ENCODE measurements at regions not wholly inside any gene's neighbourhood (a gene's known extent, or its start where the extent isn't known, plus 50 kb on each side); places are given as distances from the start of the nearest gene placed in this dataset.

DNA sequence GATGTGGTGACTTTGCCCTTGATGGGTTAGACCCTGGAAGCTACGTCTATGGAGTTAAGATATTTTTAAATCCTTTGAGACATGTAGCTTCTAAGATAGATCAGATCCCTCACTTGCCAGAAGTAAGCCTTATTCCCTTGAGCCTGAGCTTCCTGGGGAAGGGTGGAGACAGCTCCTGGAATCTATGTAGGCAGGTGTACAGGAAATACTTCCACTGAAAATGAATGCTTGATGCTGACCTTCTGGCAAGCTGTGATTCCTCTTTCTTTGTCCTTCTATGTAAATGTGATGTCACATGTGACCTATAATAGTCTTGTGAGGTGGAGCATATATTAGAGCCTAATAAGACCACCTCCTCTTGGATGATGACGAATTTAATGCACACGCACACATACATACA lies 1152.0 kb upstream of the ACO1 start:
- Mint-ChIP-seq H3K4me3 (no peak overlapping the region), H3K36me3 (no peaks in the 10 kb centered on the region), H3K9me3 (peaks cover 11% of the 10 kb centered on the region), H3K4me1 (peaks cover 11% of the 10 kb centered on the region), H3K27me3 (no peaks in the 10 kb centered on the region), H3K27ac (no peak overlapping the region)
- DNase-seq, result no peak
- CTCF ChIA-PET, result no interaction called here

DNA sequence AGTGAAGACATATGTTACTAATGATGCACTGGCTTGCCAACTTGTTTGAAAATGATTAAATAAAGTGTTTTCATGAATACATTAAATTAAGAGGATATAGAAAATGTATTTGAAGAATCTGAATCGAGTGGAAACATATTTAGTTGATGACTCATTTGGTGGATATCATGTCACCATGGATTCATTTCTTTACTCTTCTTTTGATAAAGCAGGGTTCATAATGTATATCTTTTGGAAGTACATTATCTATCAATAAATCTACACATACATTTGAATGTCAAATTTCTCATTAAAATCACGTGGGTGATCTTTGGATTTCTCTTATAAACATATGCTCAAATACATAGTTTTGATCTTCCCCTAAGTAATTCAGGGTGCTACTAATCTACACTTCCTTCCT lies 1148.1 kb upstream of the ACO1 start:
- CTCF ChIA-PET, result no interaction called here
- Mint-ChIP-seq H3K36me3 (no peaks in the 10 kb centered on the region), H3K4me3 (no peak overlapping the region), H3K9me3 (no peaks in the 10 kb centered on the region), H3K27ac (no peak overlapping the region), H3K27me3 (no peaks in the 10 kb centered on the region), H3K4me1 (peaks cover 11% of the 10 kb centered on the region)
- DNase-seq, result no peak

DNA sequence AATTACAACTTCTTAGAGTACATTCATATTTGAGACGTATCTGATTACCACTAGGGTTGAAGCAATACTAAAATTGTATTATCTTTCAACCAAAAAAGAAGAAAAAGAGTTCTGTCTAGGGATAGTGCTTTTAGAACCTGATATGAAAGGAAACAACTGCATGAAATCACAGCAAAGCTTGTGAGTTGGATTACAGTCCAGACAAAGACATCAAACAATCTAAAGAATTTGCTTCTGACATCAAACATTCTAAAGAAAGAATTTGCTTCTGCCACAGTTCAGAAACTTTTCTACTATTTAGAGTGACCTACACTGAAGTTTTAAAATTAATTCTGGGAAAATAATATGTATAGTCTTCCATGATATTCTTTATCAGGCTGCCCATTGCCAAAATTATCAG lies 1141.1 kb upstream of the ACO1 start:
- Mint-ChIP-seq H3K36me3 (no peaks in the 10 kb centered on the region), H3K27ac (no peak overlapping the region), H3K9me3 (no peaks in the 10 kb centered on the region), H3K4me3 (no peak overlapping the region), H3K4me1 (no peaks in the 10 kb centered on the region), H3K27me3 (no peaks in the 10 kb centered on the region)
- no peak for DNase-seq
- CTCF ChIA-PET, result no interaction called here

DNA sequence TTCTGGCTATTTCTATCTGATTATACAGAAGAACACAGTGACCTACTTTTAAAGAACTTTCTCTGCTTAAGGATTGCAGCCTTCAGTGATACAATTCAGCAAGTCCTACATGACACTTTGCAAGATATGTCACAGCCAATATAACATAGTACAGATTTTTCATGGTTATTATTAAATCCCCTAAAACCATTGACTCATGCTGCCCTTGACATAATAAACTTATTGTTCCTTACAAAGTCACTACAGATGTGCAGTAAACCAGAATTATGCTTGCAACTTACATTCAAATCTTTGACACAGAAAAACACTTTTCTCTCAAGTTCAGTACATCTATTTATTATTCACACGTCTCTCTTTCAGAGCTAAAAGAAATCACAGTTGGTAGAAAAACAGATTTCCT lies 1136.3 kb upstream of the ACO1 start:
- Mint-ChIP-seq H3K27me3 (no peaks in the 10 kb centered on the region), H3K36me3 (no peaks in the 10 kb centered on the region), H3K9me3 (no peaks in the 10 kb centered on the region), H3K4me3 (no peak overlapping the region), H3K4me1 (no peaks in the 10 kb centered on the region), H3K27ac (no peak overlapping the region)
- CTCF ChIA-PET, result no interaction called here
- DNase-seq, result no peak

DNA sequence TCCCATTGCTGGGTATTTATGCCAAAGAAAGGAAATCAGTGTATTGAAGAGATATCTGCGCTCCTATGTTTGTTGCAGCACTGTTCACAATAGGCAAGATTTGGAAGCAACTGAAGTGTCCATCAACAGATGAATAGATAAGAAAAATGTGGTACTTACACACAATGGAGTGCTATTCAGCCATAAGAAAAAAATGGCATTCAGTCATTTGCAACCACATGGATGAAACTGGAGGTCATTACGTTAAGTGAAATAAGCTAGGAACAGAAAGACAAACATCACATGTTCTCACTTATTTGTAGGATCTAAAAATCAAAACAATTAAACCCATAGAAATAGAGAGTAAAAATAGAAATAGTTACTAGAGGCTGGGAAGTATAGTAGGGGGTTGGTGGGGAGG lies 1133.1 kb upstream of the ACO1 start:
- DNase-seq, result no peak
- Mint-ChIP-seq H3K9me3 (peaks cover 10% of the 10 kb centered on the region), H3K4me3 (no peak overlapping the region), H3K27ac (no peak overlapping the region), H3K4me1 (no peaks in the 10 kb centered on the region), H3K27me3 (no peaks in the 10 kb centered on the region), H3K36me3 (peaks cover 2% of the 10 kb centered on the region)
- CTCF ChIA-PET, result no interaction called here

DNA sequence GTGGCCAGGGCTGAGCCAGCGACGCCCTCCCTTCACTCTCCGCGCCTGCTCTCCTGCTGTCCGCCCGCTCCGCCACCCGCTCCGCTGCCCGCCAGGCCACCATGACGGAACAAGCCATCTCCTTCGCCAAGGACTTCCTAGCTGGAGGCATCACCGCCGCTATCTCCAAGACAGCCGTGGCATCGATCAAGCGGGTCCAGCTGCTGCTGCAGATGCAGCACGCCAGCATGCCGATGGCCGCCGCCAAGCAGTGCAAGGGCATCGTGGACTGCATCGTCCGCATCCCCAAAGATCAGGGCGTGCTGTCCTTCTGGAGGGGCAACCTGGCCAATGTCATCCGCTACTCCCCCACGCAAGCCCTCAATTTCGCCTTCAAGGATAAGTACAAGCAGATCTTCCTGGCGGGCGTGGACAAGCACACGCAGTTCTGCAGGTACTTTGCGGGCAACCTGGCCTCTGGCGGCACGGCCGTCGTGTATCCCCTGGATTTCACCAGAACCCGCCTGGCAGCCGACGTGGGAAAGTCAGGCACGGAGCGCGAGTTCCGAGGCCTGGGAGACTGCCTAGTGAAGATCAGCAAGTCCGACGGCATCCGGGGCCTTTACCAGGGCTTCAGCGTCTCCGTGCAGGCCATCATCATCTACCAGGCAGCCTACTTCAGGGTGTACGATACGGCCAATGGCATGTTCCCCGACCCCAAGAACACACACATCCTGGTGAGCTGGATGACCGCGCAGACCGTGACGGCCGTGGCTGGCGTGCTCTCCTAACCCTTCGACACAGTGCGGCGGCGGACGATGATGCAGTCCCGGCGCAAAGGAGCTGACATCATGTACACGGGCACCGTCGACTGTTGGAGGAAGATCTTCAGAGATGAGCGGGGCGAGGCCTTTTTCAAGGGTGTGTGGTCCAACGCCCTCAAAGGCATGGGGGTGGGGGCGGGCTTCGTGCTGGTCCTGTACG lies 1130.4 kb upstream of the ACO1 start:
- H3K36me3 Mint-ChIP-seq, result peaks cover 2% of the 10 kb centered on the region
- no peak for DNase-seq
- H3K9me3 Mint-ChIP-seq, result peaks cover 10% of the 10 kb centered on the region
- H3K27me3 Mint-ChIP-seq, result no peaks in the 10 kb centered on the region
- H3K27ac Mint-ChIP-seq, result no peak overlapping the region
- H3K4me3 Mint-ChIP-seq, result no peak overlapping the region
- H3K4me1 Mint-ChIP-seq, result no peaks in the 10 kb centered on the region
- CTCF ChIA-PET, result no interaction called here

DNA sequence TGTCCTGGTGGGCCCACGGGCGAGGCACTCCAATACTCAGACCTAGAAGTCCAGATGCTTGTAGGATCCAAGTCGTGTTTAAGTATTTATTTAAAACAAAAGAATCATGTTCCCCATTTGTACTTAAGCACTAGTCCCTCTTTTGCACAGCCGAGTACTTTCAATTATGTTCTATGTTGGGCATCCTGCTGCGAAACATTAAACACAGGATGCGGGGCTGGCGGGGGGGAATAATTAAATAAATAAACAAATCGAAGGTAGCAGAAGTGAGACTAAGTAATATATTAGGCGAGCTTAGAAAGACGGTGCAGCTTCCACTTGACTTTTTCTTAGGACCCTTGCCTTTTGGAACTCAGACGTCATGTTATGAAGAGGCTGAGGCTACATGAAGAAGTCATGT lies 1129.2 kb upstream of the ACO1 start:
- H3K27me3 Mint-ChIP-seq, result no peaks in the 10 kb centered on the region
- no peak overlapping the region for H3K27ac Mint-ChIP-seq
- H3K36me3 Mint-ChIP-seq, result peaks cover 2% of the 10 kb centered on the region
- DNase-seq, result no peak
- peaks cover 6% of the 10 kb centered on the region for H3K4me1 Mint-ChIP-seq
- H3K4me3 Mint-ChIP-seq, result no peak overlapping the region
- CTCF ChIA-PET, result no interaction called here
- peaks cover 10% of the 10 kb centered on the region for H3K9me3 Mint-ChIP-seq

DNA sequence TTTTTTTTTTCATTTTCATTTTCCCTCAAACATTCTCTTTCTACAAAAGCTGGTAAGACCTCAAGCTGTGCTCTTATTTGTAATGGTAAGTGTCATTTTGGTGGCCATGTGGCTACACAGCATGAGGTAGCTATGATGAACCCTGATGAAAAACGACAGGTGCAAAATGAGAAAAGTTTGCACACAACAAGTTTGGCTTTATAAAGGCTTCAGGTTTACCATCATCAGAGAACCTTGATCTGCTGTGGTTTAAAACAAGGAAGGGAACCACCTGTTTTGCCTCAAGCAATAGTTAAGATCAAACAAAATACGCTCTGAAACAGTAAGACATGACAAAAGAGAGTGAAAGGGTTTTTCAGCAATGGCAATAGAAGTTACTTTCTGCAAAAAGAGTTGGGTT lies 1124.6 kb upstream of the ACO1 start:
- H3K9me3 Mint-ChIP-seq, result no peaks in the 10 kb centered on the region
- H3K4me1 Mint-ChIP-seq, result peaks cover 13% of the 10 kb centered on the region
- CTCF ChIA-PET, result no interaction called here
- peak overlapping the region; percentile 90 for H3K27ac Mint-ChIP-seq
- H3K36me3 Mint-ChIP-seq, result no peaks in the 10 kb centered on the region
- peak; percentile 42 for DNase-seq
- H3K4me3 Mint-ChIP-seq, result no peak overlapping the region
- H3K27me3 Mint-ChIP-seq, result no peaks in the 10 kb centered on the region

DNA sequence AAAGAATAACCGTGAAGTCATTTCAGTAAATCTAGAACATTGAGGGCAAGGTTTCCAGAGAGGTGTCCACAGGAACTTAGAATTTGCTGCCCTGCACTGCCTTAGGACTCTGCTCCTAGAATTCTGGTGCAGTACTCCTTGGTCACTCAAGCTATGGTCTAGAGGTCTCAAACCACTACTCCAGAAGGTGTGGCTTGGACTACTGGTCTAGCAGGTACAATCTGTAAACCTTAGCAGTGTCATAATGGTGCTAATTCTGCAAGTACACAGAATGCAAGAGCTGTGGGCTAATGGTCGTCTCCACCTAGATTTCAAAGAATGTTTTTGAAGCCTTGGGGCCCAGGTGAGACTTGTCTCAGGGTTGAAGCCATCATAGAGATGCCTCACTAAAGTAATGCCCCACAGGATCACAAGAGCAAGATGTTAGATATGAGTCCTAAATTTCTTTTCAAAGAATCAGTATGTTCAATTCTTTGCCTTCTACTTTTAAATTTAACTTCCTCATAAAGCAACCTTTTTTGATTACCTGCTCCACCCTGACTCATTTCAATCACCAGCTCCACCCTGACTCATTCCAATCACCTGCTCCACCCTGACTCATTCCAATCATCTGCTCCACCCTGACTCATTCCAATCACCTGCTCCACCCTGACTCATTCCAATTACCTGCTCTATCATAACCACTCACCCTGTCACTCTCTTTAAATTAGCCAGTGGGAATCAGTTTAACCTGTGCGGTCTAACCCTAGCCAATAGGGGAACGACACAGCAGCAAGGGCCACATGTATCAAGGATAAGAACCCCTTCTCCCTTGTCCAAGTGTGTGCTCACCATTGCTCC lies 1111.8 kb upstream of the ACO1 start:
- no peaks in the 10 kb centered on the region for H3K27me3 Mint-ChIP-seq
- H3K27ac Mint-ChIP-seq, result no peak overlapping the region
- CTCF ChIA-PET, result no interaction called here
- no peak for DNase-seq
- H3K9me3 Mint-ChIP-seq, result peaks cover 2% of the 10 kb centered on the region
- no peak overlapping the region for H3K4me3 Mint-ChIP-seq
- no peaks in the 10 kb centered on the region for H3K36me3 Mint-ChIP-seq
- H3K4me1 Mint-ChIP-seq, result peaks cover 9% of the 10 kb centered on the region

DNA sequence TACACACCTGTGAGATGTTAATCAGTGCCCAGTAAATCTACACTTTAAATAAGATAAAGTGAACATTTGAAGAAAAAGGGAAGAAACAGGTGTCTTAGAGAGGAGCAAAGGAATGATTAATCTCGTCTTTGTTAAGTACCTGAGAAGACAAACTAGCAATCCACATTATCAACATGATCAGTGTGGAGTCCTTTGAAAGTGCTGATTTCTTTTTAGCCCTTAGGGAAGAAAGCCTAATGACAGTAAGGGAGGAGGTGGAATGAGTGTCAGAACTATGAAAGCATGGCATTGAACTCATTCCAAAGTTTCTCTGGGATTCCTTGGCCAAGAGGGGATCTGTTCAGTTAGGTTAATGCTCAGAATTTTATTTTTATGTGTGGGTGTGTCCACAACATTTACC lies 1109.0 kb upstream of the ACO1 start:
- H3K4me1 Mint-ChIP-seq, result peaks cover 9% of the 10 kb centered on the region
- H3K4me3 Mint-ChIP-seq, result no peak overlapping the region
- no peak overlapping the region for H3K27ac Mint-ChIP-seq
- H3K27me3 Mint-ChIP-seq, result no peaks in the 10 kb centered on the region
- peaks cover 2% of the 10 kb centered on the region for H3K9me3 Mint-ChIP-seq
- H3K36me3 Mint-ChIP-seq, result no peaks in the 10 kb centered on the region
- CTCF ChIA-PET, result no interaction called here
- DNase-seq, result no peak

DNA sequence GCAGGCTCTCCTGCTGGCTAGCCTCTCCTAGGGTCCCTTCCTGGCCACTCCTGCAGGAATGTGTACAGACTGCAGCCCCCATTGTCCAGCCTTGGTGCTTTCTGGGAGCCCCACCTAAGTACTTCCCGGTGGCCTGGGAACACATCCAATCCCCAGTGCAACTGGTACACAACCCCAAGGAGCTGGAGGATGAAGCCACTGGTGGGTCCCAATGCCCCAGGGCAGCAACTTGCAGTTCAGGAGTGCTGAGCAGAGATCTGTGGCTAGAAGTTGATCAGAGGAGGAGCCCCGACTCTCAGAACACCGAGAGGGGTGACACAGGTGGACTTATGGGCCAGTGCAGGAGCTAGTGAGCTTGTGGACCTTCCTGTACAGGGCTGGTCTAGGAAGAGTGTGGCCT lies 1093.7 kb upstream of the ACO1 start:
- Mint-ChIP-seq H3K4me3 (no peak overlapping the region), H3K27me3 (no peaks in the 10 kb centered on the region), H3K36me3 (peaks cover 6% of the 10 kb centered on the region), H3K4me1 (peaks cover 10% of the 10 kb centered on the region), H3K27ac (no peak overlapping the region), H3K9me3 (peaks cover 12% of the 10 kb centered on the region)
- CTCF ChIA-PET, result no interaction called here
- no peak for DNase-seq

DNA sequence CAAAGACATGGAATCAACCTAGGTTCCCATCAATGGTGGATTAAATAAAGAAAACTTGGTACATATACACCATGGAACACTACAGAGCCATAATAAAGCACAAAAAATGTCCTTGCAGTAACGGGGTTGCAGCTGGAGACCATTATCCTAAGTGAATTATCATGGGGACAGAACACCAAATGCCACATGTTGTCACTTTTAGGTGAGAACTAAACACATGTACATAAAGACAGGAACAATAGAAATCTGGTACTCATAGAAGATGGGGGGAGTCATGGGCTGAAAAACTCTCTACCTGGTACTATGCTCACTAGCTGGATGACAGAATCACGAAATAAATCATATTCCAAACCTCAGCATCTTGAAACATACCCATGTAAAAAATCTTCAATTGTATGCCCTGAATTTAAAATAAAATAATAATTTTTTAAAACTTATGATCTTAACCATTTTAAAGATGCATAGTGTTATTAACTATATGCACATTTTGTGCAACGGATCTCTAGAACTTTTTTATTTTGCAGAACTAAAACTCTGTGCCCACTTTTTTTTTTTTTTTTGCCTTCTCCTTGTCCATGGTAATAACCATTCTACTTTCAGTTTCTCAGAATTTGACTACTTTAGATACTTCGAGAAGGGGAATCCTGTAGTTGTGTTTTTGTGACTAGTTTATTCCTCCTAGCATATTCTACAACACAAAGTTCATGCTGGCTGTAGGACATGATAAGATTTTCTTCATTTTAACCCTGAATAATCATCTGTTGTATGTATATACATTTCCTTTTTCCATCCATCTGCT lies 1081.6 kb upstream of the ACO1 start:
- Mint-ChIP-seq H3K27ac (peak overlapping the region; percentile 29), H3K36me3 (no peaks in the 10 kb centered on the region), H3K9me3 (peaks cover 3% of the 10 kb centered on the region), H3K27me3 (no peaks in the 10 kb centered on the region), H3K4me1 (peaks cover 21% of the 10 kb centered on the region), H3K4me3 (no peak overlapping the region)
- no peak for DNase-seq
- CTCF ChIA-PET, result interaction anchor here (0.7 kb wide), 1 partner anchor 29 kb away, joined by 4 read pairs; no protein-coding TSS in a partner anchor

DNA sequence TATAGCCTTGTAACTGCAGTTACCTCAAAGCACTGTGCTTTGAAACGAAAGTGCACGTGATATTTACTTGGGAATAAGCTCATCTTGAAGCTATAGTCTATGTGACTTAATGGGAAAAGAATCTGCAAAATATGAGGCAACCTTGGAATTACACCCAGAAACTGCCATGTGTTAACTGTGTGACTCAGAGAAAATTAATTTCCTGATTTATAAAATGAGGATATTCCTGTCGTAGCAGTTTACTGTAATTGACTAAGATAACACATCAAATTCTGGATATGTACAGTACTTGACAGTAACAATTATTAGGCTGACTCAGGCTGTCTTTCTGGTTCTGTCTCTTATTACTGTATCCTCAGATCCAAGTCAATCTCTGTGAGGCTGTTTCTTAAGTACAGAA lies 1079.9 kb upstream of the ACO1 start:
- no peaks in the 10 kb centered on the region for H3K36me3 Mint-ChIP-seq
- H3K27me3 Mint-ChIP-seq, result no peaks in the 10 kb centered on the region
- no peak for DNase-seq
- H3K4me3 Mint-ChIP-seq, result no peak overlapping the region
- H3K9me3 Mint-ChIP-seq, result peaks cover 3% of the 10 kb centered on the region
- no peak overlapping the region for H3K27ac Mint-ChIP-seq
- CTCF ChIA-PET, result interaction anchor here (1.2 kb wide), 1 partner anchor 16 kb away, joined by 3 read pairs; no protein-coding TSS in a partner anchor
- H3K4me1 Mint-ChIP-seq, result peaks cover 21% of the 10 kb centered on the region

DNA sequence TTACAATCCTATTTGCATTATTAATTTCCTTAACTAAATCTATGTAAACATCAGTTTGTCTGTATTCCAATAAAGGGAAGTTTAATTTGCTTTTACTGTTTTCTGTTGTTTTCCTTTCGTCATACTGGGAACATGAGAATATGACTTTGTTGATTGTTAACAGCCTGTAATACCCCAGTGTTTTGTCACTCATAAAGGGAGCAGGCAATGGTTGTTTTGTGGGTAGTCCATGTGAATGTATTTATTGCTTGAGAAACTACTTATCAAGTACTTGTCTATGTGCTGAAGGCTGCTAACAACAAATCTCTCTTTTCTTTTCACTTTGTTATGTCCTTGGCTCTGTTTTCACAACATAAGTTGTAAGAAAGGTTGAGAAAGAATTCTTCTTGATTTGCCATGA lies 1070.2 kb upstream of the ACO1 start:
- CTCF ChIA-PET, result no interaction called here
- no peak overlapping the region for H3K4me3 Mint-ChIP-seq
- no peaks in the 10 kb centered on the region for H3K4me1 Mint-ChIP-seq
- no peak for DNase-seq
- H3K27ac Mint-ChIP-seq, result no peak overlapping the region
- H3K9me3 Mint-ChIP-seq, result no peaks in the 10 kb centered on the region
- no peaks in the 10 kb centered on the region for H3K27me3 Mint-ChIP-seq
- no peaks in the 10 kb centered on the region for H3K36me3 Mint-ChIP-seq

Data from activated naive CD4-positive, alpha-beta T cell treated with anti-CD3 and anti-CD28 coated beads, Interleukin-2, amount 10 ng/mL, durations not matched to agents 7 days and 5 days (primary cell).